Left lobe of liver (tissue), 2 donors: ENCODE measurements at regions not wholly inside any gene's neighbourhood (a gene's known extent, or its start where the extent isn't known, plus 50 kb on each side); places are given as distances from the start of the nearest gene placed in this dataset.

ENCODE experiments used
- ATAC-seq: fragments of 200-7000 bp; cut with Tn5 transposase; one replicate; pipeline ENCODE4 v1.9.1; 2020; ENCODE audit warnings: mild to moderate bottlenecking, moderate library complexity
- DNase-seq: peaks from one replicate; pipeline ENCODE4 v3.0.0-alpha.2; 2020; ENCODE audit warnings: low spot score
- donor health status: DM: no; HTN: no; CAD: no; lungs with moderate emphysema.
- donor health status: DM: no; HTN: yes; CAD: no.

DNA sequence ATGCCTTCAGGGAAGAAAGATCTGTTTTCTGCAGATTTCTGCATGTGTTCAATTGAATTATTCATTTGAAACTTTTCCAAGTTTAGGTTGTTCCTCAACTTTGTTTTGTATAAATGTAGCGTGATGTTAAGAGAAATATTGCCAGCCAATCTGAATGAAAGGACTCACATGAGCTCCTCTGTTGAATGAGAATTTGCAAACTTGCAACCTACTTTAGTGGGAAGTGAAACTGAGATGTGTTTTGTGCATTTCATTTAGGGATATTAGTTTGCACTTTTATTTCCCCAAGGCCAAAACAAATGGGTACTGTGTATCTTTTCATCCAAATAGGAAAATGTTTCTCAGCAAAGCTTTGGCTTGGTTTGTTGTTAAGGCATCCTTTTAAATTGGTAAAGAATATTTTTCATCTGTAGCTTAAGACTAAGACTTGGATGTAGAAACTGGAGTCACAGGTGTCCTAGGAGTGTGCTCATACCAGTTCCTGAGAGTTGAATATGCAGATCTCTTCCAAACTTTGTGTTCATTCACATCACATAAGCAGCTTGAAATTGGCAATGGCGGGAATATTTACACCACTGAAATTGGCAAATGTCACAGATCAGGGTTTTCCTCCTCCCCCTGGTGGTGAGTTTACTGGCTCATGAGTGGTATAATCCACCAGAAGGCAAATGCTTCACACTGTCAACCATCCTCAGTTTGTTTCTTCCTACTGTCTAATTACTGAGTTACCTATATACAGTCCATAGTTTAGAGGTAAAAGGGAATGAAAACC is 193.6 kb upstream of the BANK1 start:
- ATAC-seq (no peak), DNase-seq (no peak)

DNA sequence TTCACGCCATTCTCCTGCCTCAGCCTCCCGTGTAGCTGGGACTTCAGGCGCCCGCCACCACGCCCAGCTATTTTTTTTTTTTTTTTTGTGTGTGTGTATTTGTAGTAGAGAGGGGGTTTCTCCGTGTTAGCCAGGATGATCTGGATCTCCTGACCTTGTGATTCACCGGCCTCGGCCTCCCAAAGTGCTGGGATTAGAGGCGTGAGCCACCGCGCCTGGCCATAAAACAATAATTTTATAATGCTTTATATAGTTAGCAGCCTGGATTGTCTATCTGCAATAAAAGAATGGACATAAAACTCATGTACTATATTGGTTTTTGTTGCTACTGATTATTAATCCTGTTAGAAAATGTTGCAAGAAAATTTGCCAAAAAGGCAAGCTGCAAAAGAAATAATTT is 195.9 kb upstream of the BANK1 start:
- ATAC-seq (no peak), DNase-seq (no peak)

DNA sequence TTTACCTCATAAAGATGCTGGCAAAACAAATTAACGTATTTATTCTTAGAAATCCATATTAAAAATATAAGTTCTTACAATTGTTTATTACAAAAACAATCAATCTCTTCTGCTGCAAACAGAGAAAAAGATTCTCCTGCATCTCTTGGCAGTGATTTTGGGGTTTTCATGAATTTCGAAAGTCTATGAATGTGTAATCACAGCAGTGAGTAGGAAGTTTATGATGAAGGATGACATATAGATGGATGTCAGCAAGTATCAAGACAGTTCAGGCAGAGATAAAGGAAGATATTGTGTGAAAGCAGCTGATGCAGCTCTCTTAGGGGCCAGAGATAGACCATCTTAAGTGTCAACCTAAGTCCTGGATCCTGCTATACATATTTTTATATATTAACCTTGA is 196.9 kb upstream of the BANK1 start:
- ATAC-seq (no peak), DNase-seq (no peak)

DNA sequence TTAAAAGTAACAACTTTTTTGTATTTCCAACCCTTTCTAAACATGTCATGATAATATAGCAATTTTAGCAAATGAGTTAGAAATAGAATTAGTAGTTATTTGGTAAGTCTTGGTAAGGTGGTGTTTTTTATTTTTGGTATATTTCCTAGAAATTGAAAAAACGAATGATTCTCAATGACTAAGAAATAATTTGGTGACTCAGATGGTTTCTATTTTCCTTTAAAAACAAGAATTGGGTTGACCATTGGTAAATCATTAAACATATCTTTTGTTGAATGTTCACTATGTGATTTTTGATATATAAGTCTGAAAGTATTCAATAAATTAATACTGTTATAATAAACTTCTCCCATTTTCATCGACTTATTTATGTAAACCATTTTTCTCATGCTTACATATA is 206.2 kb upstream of the BANK1 start:
- DNase-seq (no peak), ATAC-seq (no peak)

DNA sequence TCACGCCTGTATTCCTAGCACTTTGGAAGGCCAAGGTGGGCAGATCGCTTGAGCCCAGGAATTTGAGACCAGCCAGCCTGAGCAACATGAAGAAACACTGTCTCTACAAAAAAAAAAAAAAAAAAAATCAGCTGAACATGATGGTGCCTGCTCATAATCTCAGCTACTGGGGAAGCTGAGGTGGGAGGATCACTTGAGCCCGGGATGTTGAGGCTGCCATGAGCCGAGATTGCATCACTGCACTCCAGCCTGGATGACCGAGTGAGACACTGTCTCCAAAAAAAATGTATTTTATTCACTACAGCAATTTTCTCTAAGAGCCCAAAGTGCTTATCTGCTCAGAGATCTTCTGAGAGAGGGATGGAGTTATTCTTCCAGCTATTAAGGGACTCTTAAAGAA is 215.8 kb upstream of the PPP3CA start:
- no peak for ATAC-seq
- no peak for DNase-seq

DNA sequence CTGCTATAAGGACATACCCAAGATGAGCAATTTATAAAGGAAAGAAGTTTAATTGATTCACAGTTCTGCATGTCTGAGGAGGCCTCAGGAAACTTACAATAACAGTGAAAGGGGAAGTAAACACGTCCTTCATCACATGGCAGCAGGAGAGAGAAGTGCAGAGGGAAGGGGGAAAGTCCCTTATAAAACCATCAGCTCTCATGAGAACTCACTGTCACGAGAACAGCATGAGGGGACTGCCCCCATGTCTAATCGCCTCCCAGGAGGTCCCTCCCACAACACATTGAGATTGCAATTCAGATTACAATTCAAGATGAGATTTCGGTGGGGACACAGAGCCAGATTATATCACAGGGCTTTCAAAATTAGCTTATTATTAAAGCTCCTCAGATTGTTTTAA is 209.5 kb upstream of the PPP3CA start:
- ATAC-seq, result no peak
- DNase-seq, result no peak

DNA sequence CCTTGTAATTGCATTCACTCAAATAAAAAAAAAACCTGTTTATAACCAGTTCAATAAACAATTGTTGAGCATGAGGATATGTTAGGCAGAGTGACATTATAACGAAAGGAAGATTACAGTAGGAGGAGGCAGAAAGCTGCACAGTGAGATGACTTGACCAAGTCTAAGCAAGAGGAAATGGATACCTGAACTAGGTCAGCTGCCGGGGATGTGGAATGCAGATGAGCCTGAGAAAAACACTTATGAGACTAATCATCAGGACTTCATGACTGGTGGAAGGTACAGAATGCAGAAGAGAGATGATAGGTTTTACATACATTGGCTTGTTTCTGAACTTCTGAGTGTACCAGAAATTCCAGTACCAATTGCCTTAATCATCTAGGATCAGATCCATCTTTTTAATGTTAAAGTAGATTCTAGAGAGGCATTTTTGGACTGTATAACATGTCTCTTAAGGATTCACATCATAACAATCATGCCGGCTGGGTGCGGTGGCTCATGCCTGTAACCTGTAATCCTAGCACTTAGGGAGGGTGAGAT is 208.1 kb upstream of the PPP3CA start:
- ATAC-seq (no peak), DNase-seq (no peak)

DNA sequence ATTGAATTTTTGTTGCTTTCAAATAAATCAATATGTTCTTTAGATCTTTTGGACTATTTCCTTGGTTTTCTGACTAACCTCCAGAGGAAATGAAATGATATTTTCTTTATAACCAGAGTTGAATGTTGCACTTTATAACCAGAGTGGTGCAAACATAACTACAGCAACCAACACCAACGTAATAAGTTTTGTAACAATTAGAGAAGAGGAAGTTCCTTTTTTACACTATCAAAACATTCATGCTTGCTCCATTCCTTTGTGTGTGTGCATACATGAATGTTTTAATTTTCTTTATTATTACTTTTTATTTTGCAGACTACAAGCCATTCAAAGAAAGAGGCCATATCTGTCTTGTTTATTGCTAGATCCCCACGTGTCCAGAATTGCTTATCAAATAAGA is 193.0 kb upstream of the PPP3CA start:
- no peak for DNase-seq
- no peak for ATAC-seq

DNA sequence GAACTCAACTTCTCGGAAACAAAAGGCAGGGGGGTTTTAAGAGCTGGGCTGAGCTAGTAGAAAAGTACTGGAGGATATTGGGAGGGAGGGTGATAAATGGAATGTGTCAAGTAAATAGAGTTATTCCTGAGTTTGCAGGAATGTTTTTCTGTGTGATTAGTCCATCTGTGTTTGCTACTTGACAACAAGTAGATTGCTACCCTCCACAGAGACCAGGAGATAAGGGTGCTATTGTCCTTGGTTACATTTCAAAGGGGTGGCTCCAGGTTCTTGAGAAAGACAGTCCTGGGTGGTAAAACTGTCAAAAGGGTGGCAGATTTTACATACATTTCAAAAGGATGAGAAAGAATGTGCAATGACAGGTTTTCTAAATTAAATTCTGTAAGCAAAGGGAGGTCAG is 181.2 kb upstream of the PPP3CA start:
- ATAC-seq (no peak), DNase-seq (no peak)

DNA sequence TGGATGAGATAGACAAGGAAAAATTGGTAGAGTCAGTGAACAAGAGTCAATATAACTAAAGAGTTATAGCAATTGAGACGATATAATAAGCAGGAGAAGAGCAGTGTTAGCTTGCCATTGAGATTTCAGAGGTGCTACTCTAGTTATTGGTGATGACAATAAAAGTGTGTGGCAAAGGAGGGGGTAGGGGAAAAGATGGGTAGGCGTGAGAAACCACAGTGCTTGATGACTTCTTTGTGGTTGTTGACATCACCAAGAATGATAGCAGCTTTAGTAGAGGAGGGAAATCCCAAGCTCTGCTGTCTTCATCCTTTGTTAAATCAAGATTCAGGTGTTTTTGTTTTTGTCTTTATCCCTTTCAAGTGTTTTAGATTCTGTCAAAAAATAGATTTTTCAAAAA is 179.9 kb upstream of the PPP3CA start:
- ATAC-seq, result no peak
- DNase-seq, result no peak

DNA sequence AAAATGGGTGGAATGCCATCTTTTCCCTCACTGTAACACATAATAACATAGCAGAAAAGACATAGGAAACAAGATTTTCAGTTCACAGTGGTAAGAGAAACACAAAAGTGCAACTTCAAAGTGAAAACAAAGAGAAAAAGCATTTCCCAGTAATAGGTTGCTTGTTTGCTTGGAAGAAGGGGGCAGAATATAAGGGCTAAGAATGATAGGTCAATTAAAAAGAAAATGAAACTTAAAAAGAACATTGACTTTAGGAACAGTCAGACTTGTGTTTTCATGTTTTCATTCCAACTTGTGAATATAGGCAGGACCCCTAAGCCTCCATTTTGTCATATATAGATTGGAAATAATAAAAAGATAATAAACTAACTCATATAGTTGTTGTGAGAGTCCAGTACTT is 168.2 kb upstream of the PPP3CA start:
- ATAC-seq (no peak), DNase-seq (no peak)

DNA sequence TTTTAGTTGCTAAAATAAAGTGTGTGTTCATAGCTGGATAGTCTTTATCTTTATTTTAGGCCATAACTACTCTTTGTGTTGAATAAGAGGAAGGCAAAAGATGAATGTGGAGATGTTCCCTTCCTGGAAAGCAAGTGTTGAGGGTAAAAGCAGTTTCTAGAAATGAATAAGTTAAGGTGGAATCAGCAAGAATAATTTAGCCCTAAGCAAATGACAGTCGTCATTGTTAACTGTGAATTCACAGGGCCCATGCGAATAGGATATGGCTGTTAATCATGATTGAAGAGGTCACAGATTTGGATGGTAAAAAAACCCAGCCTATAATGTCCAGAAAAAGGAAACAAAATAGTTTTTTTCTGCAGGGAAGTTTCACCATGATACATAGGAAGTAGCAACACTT is 167.8 kb upstream of the PPP3CA start:
- no peak for ATAC-seq

DNA sequence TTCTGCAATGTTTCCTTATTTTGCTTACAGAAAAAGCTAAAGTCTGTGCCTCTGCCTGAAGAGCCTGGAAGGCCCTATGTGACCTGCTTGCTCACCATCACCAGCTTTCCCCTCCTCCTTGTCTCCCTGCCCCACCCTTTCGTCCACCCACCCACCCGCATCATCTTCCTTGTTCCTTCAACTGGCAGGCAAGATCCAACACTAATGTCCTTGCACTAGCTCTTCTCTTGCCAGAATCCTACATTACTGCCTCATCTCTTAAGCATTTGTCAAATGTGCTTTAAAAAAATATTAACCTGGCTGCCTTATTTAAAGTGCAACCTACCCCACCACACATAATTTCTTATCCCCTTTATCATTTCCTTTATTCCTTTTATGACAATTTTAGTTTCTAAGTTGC is 165.1 kb upstream of the PPP3CA start:
- ATAC-seq (no peak), DNase-seq (no peak)

More for the DNA sequence above, 167.8 kb upstream of the PPP3CA start:
- DNase-seq, result no peak

DNA sequence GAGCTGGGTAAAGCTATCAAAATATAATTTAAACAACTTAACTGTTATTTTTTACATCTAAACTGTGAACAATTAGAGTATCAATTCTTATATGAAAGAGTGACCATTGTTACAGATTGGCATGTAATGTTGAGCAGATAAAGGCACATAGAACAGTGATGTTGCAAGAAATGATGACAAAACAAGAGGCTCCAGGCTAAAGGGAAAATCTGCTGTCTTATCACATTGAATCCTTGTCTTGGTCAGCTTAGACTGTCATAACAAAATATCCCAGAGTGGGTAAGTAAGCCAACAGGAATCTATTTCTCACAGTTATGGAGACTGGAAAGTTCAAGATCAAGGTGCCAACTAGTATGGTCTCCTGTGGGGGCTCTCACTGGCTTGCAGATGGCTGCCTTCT is 154.1 kb upstream of the PPP3CA start:
- ATAC-seq, result no peak
- no peak for DNase-seq

DNA sequence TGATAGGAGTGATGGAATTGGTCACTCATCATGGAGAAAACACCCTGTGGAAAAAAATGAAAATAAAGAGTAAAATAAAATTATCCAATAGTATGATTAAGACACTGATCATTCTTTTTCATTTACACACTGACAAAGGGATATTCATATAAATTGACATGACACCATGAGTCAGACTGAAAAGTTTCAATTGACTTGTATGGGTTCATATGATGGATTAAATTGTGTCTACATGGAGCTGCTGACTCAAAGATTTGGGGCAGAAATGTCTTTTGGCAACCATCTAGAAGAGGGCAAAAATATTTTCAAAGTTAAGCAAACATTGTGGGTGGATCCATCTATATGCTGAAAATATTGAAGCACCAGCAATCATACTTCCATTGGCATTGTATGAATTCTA is 153.4 kb upstream of the PPP3CA start:
- DNase-seq (no peak), ATAC-seq (no peak)

DNA sequence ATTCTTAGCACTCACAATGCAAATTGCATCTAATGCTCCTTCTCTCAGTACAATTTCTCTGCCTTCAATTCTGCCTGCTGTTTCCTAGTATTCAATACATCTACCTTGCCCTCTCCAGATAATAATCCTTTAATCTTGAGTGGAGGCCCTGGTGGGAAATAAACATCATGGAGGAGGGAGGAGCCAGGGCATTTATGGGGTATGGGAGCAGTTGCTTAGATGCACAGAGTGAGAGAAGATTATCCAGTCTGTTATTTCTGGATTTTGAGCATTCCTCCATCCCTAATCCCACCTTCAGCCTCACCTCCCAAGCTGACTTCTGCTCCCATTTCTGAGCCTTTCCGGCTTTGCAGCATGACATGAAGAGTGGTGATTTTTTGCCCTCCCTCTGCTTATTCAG is 127.9 kb upstream of the PPP3CA start:
- DNase-seq (no peak), ATAC-seq (no peak)

DNA sequence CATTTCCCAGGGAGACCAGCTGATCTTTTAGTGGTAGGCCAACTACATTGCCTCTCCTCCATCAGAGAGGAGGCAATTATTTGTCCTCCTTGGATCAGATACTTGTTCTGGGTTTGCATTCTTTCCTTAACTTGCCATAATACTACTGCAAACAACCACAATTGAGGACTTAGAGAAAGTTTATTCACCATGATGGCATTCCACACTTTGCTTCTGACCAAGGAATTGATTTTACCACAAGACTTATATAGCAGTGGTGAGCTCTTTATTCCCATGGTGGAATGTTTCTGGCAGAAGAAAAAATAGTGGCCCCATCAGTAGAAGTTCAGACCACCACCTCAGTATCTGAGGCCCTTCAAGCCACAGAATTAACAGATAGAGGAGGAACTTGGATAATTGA is 123.9 kb upstream of the PPP3CA start:
- ATAC-seq, result no peak
- no peak for DNase-seq

DNA sequence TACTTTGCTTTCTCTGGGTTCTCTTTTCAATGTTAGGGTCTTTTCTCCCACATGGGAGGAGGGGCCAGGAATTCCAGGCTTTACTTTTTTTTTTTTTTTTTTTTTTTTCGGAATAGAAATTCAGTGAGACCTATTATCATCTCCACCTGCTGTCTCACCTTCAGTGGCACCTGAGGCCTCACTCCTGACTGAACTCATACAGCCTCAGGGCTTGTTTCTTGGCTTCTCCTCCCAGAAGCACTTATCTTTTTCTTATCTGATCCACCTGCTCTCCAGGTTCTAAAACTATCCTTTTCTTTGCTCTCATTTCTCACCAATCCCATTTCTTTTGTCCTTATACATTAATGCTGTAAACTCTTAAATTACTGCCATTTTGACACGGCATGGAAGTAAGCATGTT is 117.3 kb upstream of the PPP3CA start:
- no peak for DNase-seq
- ATAC-seq, result no peak

DNA sequence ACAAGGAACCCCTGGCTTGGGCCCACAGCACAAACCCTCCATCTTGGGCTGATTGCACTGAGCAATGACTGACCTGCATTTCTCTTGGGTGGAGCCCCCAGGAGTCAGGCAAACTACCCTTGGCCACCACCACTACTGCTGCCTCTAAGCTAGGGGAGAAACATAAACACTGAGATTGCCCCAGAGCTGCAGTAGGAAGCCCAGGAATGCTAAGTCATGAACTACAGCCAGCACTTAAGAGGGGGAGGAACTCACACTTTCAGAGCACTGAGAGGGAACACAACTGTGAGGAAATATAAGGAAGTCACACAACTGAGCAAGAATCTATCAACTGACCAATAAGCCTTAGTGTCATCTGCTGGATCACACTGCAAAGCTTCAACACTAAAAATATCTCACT is 111.6 kb upstream of the PPP3CA start:
- DNase-seq, result no peak
- ATAC-seq, result no peak

DNA sequence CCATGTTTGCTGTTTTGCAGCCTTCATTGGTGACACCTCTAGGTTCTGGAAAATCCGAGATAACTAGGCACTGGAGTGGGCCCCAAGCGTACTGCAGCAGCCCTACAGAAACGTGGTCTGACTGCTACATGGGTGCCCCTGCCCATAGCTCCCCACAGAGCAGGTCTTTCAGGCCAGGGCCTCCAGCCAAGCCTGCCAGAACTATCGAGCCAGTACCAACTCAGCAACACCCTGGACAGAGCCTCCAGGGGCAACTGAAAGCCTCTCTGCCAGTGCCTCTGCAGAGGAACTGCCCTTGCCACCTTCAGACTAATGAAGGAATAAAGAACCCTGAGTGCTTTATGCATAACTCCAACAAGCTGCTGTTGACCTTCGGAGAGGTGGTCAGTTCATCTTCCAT is 111.1 kb upstream of the PPP3CA start:
- no peak for ATAC-seq
- no peak for DNase-seq

DNA sequence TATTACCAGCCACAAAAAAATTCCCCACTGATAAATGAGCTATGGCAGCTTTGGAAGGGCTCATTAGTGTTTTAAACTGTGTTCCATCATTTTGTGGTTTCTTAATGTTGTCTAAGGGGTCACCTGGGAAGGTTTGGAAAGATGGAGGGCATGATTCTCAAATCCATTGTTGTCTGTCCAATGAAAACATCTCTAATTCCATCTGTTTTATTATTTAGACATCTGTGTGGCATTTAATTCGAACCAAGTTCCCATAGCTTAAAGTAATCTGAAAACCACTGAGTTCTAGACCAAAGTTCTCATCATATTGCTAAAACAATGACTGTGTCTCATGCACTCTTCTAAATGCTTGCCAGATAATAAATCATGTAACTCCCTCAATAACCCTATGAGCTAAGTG is 103.8 kb upstream of the PPP3CA start:
- DNase-seq (no peak), ATAC-seq (no peak)

DNA sequence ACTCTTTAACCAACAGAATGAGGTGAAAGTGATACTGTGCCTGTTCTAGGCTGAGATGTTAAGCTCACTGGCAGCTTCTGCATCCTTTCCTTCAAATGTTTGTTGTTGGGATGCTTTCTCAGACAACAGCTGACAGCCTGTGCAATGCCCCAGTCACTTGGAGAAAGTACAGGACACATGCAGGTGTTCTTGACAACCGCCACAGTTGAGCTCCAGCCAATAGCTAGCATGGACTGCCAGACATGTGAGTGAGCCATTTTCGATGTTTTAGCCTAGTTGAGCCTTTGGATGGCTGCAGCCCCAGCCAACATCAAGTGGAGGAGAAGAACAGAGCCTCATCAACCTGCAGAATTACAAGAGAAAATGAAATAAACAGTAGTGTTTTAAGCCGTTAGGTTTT is 94.1 kb upstream of the PPP3CA start:
- ATAC-seq (no peak), DNase-seq (no peak)

DNA sequence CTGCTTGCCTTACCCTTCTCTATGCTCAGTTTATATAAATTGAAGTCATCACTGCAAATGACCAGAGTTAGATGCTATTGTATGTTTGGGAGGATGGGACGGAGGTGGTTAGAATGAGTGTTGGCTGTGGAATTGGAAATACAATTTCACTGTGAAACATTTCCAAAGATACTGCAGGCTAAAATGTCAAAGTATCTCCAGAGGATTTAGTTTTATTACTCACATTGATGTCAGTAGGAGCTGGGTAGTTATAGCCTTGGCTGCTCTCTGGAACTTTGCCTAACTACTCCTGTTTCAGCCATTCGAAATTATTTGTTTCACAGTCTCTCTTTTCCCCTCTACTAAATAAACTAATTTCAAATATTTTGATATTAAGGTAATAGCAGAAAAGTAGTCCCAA is 92.6 kb upstream of the PPP3CA start:
- ATAC-seq (no peak), DNase-seq (no peak)
